Pancreas (tissue), 10 donors: ENCODE measurements at regions not wholly inside any gene's neighbourhood (a gene's known extent, or its start where the extent isn't known, plus 50 kb on each side); places are given as distances from the start of the nearest gene placed in this dataset.

Experiments
- ATAC-seq, 4 donors: fragments of 200-7000 bp; cut with Tn5 transposase; one replicate each; pipeline versions ENCODE4 v1.8.0 to v1.9.1; 2020; ENCODE audit warnings: mild to moderate bottlenecking in 4 of 4, moderate library complexity in 4 of 4
- DNase-seq, 6 donors: peaks; one replicate each; pipeline ENCODE4 v3.0.0-alpha.2; 2020
- FAIRE-seq: peaks from 2 replicates; lab custom pipeline; 2012; peaks lifted over from hg19 to GRCh38; lab: Jason Lieb, UNC
- H3K27ac ChIP-seq, 4 donors: fragments of 200-600 bp; sonication (generic); 1 replicate in 3 of 4; 2 replicates in 1 of 4; pipeline versions ENCODE4 v1.5.0 to v1.8.0; 2020
- H3K27me3 ChIP-seq, 4 donors: fragments of 200-600 bp; one replicate each; pipeline ENCODE4 v1.8.0; 2021
- H3K36me3 ChIP-seq, 3 donors: fragments of 200-600 bp; sonication (generic) in 1 of 3; one replicate each; pipeline versions ENCODE4 v1.5.0 to v1.8.0; 2020 to 2021
- H3K4me1 ChIP-seq, 3 donors: fragments of 200-600 bp; one replicate each; pipeline ENCODE4 v1.8.0; 2021
- H3K4me3 ChIP-seq, 4 donors: fragments of 200-600 bp; sonication (generic) in 2 of 4; one replicate each; pipeline versions ENCODE4 v1.5.0 to v1.8.0; 2020 to 2021
- H3K9me3 ChIP-seq, 4 donors: fragments of 200-600 bp; one replicate each; pipeline ENCODE4 v1.8.0; 2021
- WGBS, 2 donors: extraction: QIAGEN DNeasy Blood & Tissue Kit; methylation state at CpG; one replicate each; pipeline ENCODE4 v1.1.7; 2013; 5-methylcytosine and 5-hydroxymethylcytosine counted together
- intact Hi-C, 3 donors: fragments of 100-400 bp; cut with DNase I; formaldehyde crosslinking; loops; one replicate each; pipeline versions ENCODE4 v1.11.1 to v1.14.2; 2022
- TF ChIP-seq, protein P1 (sequence below), 4 donors: fragments of 200-600 bp; sonication (generic) in 3 of 4; IDR thresholded peaks; one replicate each; pipeline versions ENCODE4 v1.5.0 to v1.8.0; 2021; ENCODE audit warnings: antibody characterized with exemption in 4 of 4
- donor health status: healthy with polysubstance abuse.
- donor health status: DM: no; HTN: no; CAD: no; lungs with moderate emphysema.
- donor health status: DM: no; HTN: no; CAD: no.
- donor health status: control.
- donor health status: control.
- donor health status: Bipolar disorder and iron deficiency.
- donor health status: DM: yes; HTN: yes; CAD: no.
- donor health status: DM: no; HTN: no; CAD: no.
- donor health status: DM: no; HTN: no; CAD: no.
- donor health status: DM: yes; HTN: yes; CAD: no.

- Histone ChIP-seq H3K36me3 (peaks cover 0 to 5% (median 0%) of the 10 kb centered on the region in 3 donors), H3K9me3 (no peaks in the 10 kb centered on the region), H3K27ac (peak overlapping the region in 2 of 4 donors; percentile 50 to 52), H3K4me1 (peaks cover 16 to 24% (median 23%) of the 10 kb centered on the region in 3 donors), H3K27me3 (no peaks in the 10 kb centered on the region), H3K4me3 (no peak overlapping the region)
- 40 to 50% methylated on average over 7 of the region's 7 CpGs for WGBS, 2 donors
- FAIRE-seq (no peak), ATAC-seq (no peak), DNase-seq (no peak)
- TF ChIP-seq, protein P1, sequence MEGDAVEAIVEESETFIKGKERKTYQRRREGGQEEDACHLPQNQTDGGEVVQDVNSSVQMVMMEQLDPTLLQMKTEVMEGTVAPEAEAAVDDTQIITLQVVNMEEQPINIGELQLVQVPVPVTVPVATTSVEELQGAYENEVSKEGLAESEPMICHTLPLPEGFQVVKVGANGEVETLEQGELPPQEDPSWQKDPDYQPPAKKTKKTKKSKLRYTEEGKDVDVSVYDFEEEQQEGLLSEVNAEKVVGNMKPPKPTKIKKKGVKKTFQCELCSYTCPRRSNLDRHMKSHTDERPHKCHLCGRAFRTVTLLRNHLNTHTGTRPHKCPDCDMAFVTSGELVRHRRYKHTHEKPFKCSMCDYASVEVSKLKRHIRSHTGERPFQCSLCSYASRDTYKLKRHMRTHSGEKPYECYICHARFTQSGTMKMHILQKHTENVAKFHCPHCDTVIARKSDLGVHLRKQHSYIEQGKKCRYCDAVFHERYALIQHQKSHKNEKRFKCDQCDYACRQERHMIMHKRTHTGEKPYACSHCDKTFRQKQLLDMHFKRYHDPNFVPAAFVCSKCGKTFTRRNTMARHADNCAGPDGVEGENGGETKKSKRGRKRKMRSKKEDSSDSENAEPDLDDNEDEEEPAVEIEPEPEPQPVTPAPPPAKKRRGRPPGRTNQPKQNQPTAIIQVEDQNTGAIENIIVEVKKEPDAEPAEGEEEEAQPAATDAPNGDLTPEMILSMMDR (IDR thresholded peaks at IDR 0.05): no peak
- intact Hi-C loops: loop anchor here in 1 of 3 donors (10.0 kb wide), 2 partner anchors 107 to 263 kb away; no protein-coding TSS in a partner anchor
Observed at GRCh38 chr12:124491310-124491709, 76.1 kb downstream of the NCOR2 start.

- DNase-seq: peak; percentile 86 to 96 (median 93)
- 19 to 25% methylated on average over 17 of the region's 17 CpGs for WGBS, 2 donors
Observed at GRCh38 chr12:124490584-124491305, 76.7 kb downstream of the NCOR2 start.

GRCh38 chr12:124489915-124490583 lies 77.4 kb downstream of the NCOR2 start:
- Histone ChIP-seq H3K27me3 (no peaks in the 10 kb centered on the region), H3K9me3 (no peaks in the 10 kb centered on the region), H3K4me1 (peaks cover 16 to 24% (median 23%) of the 10 kb centered on the region in 3 donors), H3K36me3 (peaks cover 0 to 8% (median 4%) of the 10 kb centered on the region in 3 donors), H3K4me3 (no peak overlapping the region), H3K27ac (peak overlapping the region; percentile 39 to 52 (median 50))
- TF ChIP-seq, protein P1 (IDR thresholded peaks at IDR 0.05): no peak
- DNase-seq (peak in 1 of 6 donors; percentile 34), FAIRE-seq (no peak), ATAC-seq (no peak)
- WGBS, 2 donors: 94 to 96% methylated on average over 9 of the region's 9 CpGs
- intact Hi-C loops: loop anchor here in 1 of 3 donors (10.0 kb wide), 2 partner anchors 105 to 265 kb away; no protein-coding TSS in a partner anchor

More at GRCh38 chr12:124490584-124491305, 76.7 kb downstream of the NCOR2 start:
- ATAC-seq (peak; percentile 91 to 95 (median 93)), FAIRE-seq (no peak)
- Histone ChIP-seq H3K27ac (peak overlapping the region; percentile 39 to 52 (median 50)), H3K4me1 (peaks cover 16 to 24% (median 23%) of the 10 kb centered on the region in 3 donors), H3K4me3 (no peak overlapping the region), H3K9me3 (no peaks in the 10 kb centered on the region), H3K36me3 (peaks cover 0 to 5% (median 0%) of the 10 kb centered on the region in 3 donors), H3K27me3 (no peaks in the 10 kb centered on the region)
- TF ChIP-seq, protein P1 (IDR thresholded peaks at IDR 0.05): no peak
- intact Hi-C loops: loop anchor here in 1 of 3 donors (10.0 kb wide), 2 partner anchors 106 to 264 kb away; no protein-coding TSS in a partner anchor

GRCh38 chr12:124489220-124489619 lies 78.2 kb downstream of the NCOR2 start:
- TF ChIP-seq, protein P1 (IDR thresholded peaks at IDR 0.05): no peak
- Histone ChIP-seq H3K27me3 (no peaks in the 10 kb centered on the region), H3K9me3 (no peaks in the 10 kb centered on the region), H3K36me3 (peaks cover 0 to 5% (median 3%) of the 10 kb centered on the region in 3 donors), H3K27ac (no peak overlapping the region), H3K4me1 (peaks cover 16 to 24% (median 23%) of the 10 kb centered on the region in 3 donors), H3K4me3 (no peak overlapping the region)
- intact Hi-C loops: no loop called here
- ATAC-seq (no peak), FAIRE-seq (no peak), DNase-seq (no peak)
- WGBS, 2 donors: 64 to 72% methylated on average over 6 of the region's 6 CpGs
